NCI-H1417 treated with DMSO at 0.1 percent for 48 hours (cell line): ENCODE measurements at regions not wholly inside any gene's neighbourhood (a gene's known extent, or its start where the extent isn't known, plus 50 kb on each side); places are given as distances from the start of the nearest gene placed in this dataset.
"Not testable (repeated sequence)": the region's sequence is repeated elsewhere in the genome, so short reads cannot be mapped to it uniquely, and the experiment has no call there.

Experiments
- DNase-seq: peaks from one replicate; lab custom pipeline; 2025; lab: John Stamatoyannopoulos, UW

DNA sequence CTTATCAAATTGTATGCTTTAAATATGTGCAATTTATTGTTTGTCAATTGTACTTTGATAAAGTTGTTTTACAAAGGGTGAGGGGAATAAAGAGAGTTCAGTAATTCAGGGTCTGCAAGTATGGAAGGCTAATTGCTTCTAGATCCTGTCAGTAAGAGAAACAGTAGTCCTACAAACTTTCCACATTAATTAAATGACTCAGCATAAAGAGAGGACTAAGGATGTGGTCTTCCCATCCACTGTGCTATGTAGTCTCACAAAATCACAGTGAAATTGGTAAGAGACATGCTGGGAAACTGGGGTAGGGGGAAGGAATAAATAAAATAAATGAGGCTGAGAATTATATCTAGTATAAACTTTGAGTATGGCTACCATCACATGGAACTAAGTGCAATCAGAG, 130.2 kb upstream of the PKP2 start:
- no peak for DNase-seq

DNA sequence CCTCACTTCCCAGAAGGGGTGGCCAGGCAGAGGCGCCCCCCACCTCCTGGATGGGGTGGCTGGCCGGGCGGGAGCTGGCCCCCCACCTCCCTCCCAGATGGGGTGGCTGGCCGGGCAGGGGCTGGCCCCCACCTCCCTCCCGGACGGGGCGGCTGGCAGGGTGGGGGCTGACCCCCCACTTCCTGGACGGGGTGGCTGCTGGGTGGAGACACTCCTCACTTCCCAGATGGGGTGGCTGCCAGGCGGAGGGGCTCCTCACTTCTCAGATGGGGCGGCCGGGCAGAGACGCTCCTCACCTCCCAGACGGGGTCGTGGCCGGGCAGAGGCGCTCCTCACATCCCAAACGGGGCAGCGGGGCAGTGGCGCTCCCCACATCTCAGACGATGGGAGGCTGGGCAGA, 126.1 kb upstream of the PKP2 start:
- DNase-seq: not testable (repeated sequence)

DNA sequence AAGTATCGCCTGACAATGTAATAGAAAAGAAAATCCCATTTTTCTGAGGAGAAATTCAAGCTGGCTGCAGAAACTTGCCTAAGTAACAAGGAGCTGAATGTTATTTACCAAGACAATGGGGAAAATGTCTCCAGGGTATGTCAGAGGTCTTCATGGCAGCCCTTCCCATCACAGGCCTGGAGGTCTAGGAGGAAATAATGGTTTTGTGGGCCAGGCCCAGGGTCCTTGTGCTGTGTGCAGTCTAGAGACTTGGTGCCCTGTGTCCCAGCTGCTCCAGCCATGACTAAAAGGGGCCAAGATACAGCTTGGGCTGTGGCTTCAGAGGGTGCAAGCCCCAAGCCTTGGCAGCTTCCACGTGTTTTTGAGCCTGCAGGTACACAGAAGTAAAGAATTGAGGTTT, 120.5 kb upstream of the PKP2 start:
- not testable (repeated sequence) for DNase-seq

DNA sequence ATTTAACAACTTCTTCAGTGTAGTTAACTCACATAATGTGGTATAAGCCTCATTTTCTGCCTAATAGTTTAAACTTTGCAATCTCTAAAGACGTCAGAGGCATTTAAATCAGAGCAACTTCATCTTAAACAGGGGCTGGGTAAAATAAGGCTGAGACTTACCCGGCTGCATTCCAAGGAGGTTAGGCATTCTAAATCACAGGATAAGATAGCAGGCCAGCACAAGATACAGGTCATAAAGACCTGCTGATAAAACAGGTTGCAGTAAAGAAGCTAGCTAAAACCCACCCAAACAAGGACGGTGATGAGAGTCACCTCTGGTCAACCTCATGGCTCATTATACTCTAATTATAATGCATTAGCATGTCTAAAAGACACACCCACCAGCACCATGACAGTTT, 115.6 kb upstream of the PKP2 start:
- no peak for DNase-seq

DNA sequence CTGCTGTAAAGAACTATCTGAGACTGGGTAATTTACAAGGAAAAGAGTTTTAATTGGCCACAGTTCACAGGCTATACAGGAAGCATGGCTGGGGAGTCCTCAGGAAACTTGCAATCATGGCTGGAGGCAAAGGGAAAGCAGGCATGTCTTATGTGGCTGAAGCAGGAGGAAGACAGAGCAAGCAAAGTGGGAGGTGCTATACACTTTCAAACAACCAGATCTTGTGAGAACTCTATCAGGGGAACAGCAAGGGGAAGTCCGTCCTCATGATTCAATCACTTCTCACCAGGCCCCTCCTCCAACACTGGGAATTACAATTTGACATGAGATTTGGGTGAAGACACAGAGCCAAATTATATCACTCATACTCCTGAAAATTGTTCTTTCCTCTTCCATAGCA, 109.5 kb upstream of the PKP2 start:
- DNase-seq: no peak

DNA sequence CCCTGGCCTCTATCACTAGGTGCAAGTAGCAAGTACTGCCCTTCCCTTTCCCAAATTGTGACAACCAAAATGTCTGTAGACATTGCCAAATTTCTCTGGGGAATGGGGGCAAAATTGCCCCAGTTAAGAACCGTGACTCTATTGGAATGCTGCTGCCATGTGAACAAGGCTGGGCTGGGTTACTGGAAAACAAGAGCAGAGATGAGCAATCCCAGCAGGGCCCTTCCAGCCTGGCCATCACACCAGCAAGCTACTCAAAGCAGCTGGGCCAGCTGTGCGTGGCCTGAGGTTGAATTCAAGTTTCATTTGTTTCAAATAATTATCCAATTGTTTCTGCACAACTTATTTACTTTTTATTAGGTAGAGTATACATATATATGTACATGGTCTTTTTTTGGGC, 103.4 kb upstream of the PKP2 start:
- no peak for DNase-seq

DNA sequence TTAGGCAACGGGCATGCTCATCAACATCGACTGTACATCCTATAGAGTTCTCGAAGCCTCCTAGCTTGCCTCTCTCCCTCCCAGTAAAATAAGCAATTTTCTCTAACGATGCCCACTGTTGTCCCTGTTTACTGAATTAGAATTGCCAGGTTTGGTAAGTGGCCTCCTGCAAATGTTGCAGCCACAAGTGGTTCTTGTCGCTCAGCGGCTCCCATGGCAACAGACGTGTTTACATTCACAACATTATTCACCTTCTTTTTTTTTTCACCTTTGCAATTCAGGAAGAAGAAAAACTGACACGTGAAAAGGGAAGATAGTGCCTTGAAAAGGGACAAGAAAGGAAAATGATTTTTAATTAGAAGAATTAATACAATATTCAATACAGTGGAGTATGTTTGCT, 100.9 kb upstream of the PKP2 start:
- DNase-seq: peak; percentile 91

DNA sequence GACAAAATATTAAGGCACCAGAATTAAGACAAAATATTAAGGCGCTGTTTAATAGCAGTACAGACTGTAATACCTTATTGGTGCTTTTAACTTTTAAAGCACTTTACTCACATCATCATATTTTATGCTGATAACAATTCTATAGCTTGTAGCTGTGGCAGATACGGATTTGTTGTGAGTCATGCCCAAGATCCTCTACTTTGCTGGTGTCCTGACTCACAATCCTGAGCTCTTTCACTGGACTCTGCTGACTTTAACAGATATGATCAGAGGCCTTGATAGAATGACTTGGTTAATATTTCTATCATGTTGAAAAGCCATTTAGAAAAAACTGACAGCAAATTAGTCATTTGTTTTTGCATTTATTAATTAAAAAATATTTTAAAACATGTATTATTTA, 99.0 kb upstream of the PKP2 start:
- DNase-seq: no peak

DNA sequence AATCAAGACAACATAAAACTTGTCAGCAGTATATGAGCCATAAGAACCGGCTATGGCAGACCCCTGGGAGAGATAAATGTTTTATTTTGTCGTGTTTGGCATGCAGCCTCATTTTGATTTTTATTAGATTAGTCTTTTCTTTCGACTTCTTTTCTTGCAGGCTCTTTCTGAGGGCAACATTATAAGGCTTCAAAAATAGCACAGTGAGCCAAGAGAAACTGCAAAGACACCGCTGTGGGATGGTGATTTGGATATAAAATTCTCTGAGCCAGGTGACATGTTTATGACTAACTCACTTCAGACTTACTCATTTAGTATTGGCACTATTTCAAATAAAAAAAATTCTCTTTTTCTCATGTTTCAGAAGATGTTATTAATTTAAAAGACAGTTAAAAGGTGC, 96.8 kb upstream of the PKP2 start:
- DNase-seq: no peak

DNA sequence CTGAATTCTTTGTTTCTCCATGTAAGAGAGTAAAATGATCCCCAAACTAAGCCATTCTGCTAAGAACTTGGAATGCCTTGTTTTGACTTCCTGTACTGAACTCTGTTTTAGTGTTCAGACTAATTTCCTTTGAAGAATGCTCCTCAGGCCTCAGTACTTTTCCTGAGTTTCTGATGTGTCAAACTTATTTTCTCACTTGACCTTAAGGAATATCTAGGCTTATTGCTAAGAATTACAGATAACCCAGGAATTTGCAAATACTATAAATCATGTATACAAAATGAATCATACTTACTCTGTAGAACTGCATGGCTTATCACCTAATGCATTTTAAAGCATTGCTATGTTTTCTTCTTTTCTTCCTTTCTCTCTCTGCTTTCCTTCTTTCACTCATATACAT, 93.1 kb upstream of the PKP2 start:
- no peak for DNase-seq

DNA sequence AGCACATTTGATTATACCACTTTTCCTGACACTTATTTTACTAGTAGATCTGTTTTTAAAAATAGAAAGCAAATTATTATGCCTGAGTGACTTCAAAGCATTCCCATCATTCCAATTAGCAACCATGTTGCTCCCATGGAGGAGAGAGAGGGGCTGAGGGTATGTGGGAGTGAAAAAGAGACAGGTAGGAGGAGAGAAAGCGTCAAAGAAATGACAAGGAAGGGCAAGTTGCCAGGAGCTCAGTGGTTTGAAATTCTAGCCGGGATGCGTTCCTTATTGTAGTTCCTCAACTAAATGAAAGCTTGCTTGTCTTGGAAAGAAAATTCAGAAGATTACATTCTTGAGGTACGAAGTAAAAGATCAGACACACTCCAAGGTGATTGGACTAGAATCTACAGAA, 92.4 kb upstream of the PKP2 start:
- no peak for DNase-seq

DNA sequence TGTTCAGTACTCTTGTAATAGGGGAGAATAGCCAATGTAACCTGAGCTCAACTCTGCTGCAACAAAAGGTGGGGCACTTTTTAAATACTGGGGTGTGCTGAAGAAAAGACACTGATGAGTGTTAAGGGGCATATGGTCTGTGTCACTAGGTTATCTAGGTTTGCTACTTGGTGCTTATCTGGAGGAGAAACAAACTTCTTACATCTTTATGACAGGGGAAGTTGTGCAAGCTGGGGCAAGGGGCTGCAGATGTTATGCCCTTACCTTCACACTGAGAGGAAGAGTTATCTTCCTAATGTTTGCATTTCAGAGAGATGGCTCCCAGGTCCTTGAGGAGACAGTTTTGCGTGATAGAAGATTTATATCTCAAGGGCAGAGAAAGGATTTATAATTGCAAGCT, 90.9 kb upstream of the PKP2 start:
- no peak for DNase-seq

DNA sequence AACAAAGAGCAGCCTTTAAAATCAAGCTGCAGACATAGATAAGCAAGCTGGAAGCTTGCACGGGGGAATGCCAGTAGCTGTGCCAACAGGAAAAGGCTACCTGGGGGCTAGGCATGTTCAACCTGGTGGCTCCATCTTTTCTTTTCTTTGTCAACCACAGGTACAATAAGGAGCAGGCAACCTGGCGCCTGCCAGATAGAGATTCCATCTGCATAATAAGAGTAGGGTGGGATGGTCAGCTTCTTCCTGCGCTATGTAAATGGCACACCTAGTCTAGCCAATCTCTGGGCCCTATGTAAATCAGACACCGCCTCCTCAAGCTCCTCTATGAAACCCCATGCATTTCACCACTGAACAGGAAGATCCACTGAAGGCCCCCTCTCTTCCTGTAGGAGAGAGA, 87.4 kb upstream of the PKP2 start:
- DNase-seq: no peak

DNA sequence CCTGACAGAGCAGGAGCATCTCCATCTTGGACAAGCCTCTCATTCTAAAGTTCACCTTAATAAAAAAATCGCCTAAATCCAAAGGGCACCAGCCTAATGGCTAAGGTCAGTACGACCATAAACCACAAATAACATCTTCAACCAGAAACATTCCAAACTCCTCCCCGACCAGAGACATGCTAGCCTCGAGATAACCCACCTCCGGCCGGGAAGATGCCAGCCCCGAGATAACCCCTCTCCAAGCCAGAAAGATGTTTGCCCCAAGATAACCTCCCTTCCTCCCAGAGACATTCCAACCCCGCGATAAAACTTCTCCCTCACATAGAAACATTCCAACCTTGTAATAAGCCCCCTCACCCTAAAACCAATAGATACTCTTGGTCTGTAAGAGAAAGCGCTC, 86.8 kb upstream of the PKP2 start:
- no peak for DNase-seq

DNA sequence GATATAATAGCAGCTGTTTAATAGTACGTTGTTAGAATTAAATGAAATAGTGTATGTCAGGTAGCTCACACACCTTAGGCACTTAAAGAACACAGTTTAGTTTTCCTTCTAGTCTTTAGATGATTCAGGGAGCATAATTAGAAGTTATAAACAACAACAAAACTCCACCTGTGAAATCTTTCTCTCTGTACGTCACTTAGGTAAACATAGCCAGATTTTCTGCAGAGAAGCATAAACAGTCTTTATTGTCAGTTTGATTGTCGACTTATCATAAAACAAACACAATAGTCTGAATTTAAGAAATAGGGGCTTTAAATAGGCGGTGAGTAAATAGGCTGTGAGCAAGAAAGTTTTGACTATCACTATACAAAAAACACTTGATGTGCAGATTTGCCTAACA, 84.6 kb upstream of the PKP2 start:
- DNase-seq: no peak

DNA sequence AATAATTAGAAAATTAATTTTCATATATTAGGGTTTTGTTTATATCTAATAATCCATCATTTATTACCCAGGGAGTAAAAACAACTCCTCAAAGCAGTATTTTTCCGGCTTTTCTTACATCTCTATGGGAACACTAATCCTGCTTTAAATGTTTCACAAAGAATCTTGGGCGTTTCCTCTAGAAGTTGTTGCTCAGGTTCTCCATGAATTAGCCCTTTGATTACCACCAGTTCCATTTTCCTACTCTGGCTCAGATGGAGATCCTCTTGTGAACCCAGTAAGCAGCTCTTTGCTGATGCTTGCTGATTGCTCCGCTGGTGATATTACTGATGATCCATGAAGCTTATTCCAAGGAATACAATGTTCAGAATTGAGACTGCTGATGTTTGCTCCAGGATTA, 78.5 kb upstream of the PKP2 start:
- no peak for DNase-seq

DNA sequence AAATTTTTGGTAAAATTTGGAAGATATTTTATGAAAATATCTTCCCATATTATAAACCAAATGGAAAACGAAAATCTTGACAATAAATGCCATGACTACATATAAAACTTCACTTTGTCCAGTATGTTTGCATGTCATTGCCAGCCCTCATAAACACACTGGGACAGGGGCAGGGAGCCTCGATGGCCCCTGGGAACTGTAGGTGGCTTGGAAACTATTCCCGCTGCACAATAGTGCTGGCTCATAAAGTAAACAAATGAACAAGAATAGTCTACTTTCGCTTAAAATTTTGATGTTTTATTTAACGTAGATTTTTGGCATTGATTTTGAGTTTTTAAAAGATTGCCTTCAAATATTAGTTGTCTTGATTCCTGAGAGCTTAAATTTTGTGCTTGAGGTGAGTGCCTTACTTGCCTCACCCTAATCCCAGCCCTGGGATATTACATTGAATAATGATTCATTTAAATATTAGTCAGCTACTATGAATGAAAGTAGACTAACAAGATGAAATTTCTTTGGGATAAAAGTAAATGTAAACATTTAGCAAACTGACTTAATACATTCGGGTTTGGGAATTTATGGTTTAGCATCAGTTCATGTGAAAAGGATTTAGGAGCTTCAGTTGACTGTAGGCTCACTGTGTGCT, 74.0 kb upstream of the PKP2 start:
- DNase-seq: no peak

DNA sequence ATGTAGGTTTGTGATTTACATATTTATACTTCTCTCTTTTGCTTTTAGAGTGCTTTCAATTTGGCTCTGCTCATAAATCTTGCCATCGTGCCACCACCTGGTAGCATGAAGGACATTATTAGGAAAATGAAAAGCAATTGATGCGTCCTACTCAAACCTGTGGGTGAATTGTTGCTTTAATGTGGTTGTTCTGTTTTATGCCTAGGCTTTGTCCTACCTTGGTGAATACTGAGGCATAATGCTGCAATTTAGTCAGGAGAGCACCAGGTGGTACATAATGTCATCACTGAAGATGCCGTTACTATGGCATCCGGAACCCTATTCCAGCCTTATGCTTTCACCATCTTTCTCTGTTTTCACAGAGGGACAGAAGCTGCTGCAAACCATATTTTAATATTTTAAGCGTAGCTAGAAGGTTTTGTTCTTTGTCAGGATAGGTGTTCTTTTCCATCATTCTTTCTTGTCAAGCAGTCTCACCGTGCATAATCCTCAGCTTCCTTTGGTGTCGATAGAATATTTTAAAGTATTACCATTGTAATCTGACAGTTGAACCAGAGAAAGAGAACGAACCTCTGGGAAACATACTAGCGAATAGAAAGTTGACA, 68.5 kb upstream of the PKP2 start:
- DNase-seq: peak; percentile 60

DNA sequence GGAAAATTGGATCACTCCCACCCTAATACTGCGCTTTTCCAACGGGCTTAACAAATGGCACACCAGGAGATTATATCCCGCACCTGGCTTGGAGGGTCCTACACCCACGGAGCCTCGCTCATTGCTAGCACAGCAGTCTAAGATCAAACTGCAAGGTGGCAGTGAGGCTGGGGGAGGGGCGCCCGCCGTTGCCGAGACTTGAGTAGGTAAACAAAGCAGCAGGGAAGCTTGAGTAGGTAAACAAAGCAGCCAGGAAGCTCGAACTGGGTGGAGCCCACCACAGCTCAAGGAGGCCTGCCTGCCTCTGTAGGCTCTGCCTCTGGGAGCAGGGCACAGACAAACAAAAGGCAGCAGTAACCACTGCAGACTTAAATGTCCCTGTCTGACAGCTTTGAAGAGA, 59.8 kb upstream of the PKP2 start:
- DNase-seq: not testable (repeated sequence)

DNA sequence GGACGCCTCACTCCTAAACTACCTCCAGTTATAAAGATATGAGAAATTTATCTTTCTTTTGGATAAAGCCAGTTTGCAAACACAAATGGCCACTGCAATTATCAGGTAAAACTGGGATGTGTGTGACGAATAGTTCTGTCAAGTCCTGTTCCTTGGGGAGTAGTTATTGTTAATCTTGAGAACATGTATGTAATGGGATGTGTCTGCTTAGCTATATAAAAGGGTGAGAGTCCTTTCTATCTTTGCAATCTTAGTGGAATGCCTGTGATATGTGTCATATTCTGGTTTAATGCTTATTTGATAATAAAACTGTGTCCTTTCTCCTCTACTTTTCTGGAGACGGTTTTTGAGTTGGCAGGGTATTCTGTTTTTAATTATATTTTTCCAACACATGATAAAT, 56.1 kb upstream of the PKP2 start:
- DNase-seq: no peak

DNA sequence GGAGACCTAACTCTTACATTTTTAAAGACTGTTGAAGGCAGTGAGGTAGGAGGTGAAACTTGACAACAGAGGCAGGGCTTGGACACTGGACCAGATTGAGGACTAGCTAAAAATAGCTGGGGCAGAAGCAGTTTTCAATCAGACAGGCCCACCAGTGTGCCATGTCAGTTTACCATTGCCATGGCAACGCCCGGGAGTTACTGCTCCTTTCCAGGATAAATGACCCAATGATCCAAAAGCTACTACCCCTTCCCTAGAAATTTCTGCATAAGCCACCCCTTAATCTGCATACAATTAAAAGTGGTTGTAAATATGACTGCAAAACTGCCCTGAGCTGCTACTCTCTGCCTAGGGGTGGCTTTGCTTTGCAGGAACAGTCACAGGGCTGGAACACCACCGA, 53.2 kb upstream of the PKP2 start:
- no peak for DNase-seq

DNA sequence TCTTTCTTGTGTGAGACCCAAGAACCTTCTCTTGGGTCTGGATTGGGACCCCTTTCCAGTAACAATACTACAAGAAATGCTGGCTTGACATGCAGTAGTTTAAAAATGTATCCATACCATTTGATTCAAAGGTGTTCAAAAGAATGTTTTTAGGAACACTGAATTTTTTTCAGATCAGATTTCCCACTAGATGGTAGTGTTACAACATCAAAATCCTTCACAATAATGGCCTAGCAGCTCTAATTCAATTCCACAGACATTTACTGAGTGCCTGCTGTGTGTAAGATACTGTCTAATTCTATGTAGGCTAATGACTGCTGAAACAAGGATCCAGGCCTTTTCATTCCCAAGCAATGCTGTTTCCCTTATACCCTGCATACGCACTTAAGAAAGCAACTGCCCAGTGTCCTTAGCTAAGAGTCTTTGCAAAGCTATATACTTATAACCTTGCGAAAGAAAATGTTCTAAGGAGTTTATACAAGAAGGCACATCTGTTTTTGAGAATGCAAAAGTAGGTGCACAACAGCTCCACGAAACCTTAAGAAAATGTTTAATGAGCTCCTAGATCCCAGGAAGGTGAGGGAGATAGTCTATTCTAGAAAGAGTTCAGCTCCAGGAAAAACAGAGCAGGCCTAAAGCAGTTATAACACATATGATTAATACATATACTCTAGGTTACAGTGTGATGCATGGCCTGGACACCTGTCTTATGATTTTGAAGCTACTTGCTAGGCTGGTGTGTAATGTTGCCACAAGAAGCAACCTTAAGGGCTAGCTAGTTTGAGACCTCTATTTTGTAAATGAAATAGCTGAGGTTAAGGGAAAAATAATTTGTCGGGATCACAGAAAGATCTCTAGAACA, 50.9 kb upstream of the PKP2 start:
- DNase-seq: peak; percentile 78

DNA sequence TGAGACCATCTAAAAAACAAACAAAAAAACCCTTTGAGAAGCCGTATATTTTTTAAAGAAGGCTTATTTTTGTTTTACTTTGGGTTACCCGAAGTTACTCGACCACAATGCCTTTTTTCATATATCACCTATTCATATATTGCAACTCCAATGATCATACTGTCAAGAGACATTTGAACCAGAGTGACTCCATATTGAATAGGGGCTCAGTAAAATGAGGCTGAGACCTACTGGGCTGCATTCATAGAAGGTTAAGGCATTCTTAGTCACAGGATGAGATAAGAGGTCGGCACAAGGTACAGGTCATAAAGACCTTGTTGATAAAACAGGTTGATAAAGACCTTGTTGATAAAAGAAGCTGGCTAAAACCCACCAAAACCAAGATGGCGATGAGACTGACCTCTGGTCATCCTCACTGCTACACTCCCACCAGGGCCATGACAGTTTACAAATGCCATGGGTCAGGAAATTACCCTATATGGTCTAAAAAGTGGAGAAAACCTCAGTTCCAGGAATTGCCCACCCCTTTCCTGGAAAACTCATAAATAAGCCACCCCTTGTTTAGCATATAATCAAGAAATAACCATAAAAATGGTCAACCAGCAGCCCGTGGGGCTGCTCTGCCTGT, 50.0 kb upstream of the PKP2 start:
- no peak for DNase-seq
